Lower leg skin (tissue), 4 donors: ENCODE measurements at regions not wholly inside any gene's neighbourhood (a gene's known extent, or its start where the extent isn't known, plus 50 kb on each side); places are given as distances from the start of the nearest gene placed in this dataset.

Source experiments
- DNase-seq, 2 donors: peaks; one replicate each; pipeline ENCODE4 v3.0.0-alpha.2; 2019; ENCODE audit warnings: low spot score in 2 of 2
- H3K4me3 ChIP-seq: fragments of 200-600 bp; sonication (generic); 2 replicates; pipeline ENCODE4 v1.5.1; 2017; ENCODE audit warnings: mild to moderate bottlenecking, low read depth; ENCODE audit not compliant: poor library complexity, severe bottlenecking
- POLR2A ChIP-seq, 2 donors: fragments of 450-650 bp; IDR thresholded peaks; one replicate each; pipeline ENCODE4 v1.6.1; 2016 to 2017; ENCODE audit warnings: antibody characterized with exemption in 2 of 2, mild to moderate bottlenecking in 1 of 2, moderate library complexity in 1 of 2
- WGBS, 2 donors: methylation state at CpG; one replicate each; pipeline ENCODE4 v1.1.5; 2018; 5-methylcytosine and 5-hydroxymethylcytosine counted together
- intact Hi-C: fragments of 100-400 bp; cut with DNase I; formaldehyde crosslinking; loops from one replicate; pipeline ENCODE4 v1.15.0; 2023; ENCODE audit warnings: low total_unique reads
- TF ChIP-seq, protein P1 (sequence below), 3 donors: fragments of 450-650 bp; IDR thresholded peaks; one replicate each; pipeline ENCODE4 v1.5.1; 2016; ENCODE audit warnings: antibody characterized with exemption in 3 of 3, mild to moderate bottlenecking in 3 of 3, moderate library complexity in 2 of 3

DNA sequence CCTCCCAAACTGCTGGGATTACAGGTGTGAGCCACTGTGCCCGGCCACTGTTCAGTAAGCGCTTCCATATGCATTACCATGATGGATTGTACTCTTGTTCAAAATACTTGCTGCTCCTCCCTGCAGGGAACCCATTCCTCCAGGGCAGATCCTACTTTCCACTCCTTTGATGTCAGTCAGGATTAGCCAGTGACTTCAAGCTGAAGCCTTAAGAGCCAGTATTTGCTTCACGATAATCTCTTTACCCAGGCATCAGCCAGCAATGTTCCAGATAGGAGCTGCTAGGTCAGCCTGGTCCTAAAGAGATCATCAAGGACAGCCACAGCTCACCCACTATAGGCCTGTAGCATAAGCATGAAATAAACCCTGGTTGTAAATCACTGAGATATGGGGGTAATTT is 96.5 kb upstream of the UBE2E2 start:
- intact Hi-C loops = no loop called here
- H3K4me3 ChIP-seq = no peak overlapping the region
- DNase-seq = no peak
- WGBS, 2 donors = 84 to 94% methylated on average over 3 of the region's 3 CpGs
- TF ChIP-seq, protein P1, sequence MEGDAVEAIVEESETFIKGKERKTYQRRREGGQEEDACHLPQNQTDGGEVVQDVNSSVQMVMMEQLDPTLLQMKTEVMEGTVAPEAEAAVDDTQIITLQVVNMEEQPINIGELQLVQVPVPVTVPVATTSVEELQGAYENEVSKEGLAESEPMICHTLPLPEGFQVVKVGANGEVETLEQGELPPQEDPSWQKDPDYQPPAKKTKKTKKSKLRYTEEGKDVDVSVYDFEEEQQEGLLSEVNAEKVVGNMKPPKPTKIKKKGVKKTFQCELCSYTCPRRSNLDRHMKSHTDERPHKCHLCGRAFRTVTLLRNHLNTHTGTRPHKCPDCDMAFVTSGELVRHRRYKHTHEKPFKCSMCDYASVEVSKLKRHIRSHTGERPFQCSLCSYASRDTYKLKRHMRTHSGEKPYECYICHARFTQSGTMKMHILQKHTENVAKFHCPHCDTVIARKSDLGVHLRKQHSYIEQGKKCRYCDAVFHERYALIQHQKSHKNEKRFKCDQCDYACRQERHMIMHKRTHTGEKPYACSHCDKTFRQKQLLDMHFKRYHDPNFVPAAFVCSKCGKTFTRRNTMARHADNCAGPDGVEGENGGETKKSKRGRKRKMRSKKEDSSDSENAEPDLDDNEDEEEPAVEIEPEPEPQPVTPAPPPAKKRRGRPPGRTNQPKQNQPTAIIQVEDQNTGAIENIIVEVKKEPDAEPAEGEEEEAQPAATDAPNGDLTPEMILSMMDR (IDR thresholded peaks at IDR 0.05) = no peak
- no peak for TF ChIP-seq POLR2A (IDR thresholded peaks at IDR 0.05)

DNA sequence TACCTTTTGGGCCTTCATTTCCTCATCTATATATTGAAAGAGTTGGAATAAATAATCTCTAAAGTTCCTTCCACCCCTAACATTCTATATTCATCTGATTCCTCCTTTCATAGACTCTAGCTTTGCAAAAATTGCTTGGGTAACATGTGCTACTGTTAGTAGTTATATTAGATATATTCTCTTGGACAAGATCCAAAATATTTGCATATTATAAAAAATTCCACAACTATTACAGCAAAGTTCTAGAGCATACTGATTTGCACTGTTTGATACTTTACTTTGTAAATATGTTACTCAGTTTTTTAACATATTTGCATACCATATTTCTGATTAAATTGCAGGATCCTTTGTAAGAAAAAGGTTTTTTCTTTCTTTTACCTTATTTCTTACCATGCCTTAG is 95.9 kb upstream of the UBE2E2 start:
- intact Hi-C loops = no loop called here
- H3K4me3 ChIP-seq = no peak overlapping the region
- TF ChIP-seq, protein P1 (IDR thresholded peaks at IDR 0.05) = no peak
- no peak for TF ChIP-seq POLR2A (IDR thresholded peaks at IDR 0.05)
- no peak for DNase-seq

DNA sequence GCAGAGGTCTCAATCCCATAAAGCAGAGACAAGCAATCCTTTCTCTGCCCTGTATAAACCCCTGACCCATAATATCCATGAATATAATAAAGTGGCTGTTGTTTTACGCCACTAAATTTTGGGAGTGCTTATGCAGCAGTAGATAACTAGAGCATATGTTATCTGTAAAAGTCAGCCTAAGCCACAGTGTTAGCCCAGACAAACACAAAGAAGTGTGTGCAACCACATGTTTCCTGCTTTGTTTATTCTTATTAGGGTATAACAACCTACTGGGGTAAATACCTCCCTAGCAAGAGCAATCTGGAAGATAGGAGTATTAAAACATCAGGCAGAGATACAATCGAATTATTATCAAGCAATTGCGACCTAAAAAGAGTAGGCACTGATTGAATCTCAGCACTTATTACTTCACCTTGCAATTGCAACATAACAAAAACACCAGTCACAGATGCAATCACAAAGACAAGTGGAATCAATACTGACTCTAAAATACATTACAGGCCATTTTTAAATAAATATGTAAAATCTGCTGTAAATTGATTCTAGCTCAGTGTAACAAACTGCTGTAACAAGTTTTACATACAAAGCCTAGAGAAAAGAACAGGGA is 94.6 kb upstream of the UBE2E2 start:
- no peak for DNase-seq
- TF ChIP-seq POLR2A (IDR thresholded peaks at IDR 0.05) = no peak
- TF ChIP-seq, protein P1 (IDR thresholded peaks at IDR 0.05) = no peak
- no peak overlapping the region for H3K4me3 ChIP-seq
- WGBS, 2 donors = 76 to 77% methylated on average over 3 of the region's 3 CpGs
- intact Hi-C loops = no loop called here

DNA sequence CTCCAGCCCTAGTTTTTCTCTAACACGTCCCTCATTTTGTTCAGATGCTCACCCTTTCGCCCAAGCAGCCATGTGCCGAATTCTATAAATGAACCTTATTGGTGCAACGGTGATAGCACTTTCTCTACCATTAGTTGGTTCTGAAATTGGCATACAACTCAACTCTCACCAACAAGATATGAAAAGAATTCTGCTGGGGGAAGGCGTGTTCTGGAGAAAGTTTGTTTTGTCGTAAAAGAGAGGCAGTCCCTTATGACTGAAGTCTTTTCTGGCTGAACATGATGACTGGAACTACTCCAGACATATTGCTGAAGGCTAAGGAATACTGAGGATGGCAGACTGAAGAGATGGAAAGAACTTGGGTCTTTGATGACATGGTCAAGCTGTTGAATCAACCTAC is 91.8 kb upstream of the UBE2E2 start:
- intact Hi-C loops = no loop called here
- WGBS, 2 donors = 87 to 94% methylated on average over 6 of the region's 6 CpGs
- DNase-seq = no peak
- no peak for TF ChIP-seq POLR2A (IDR thresholded peaks at IDR 0.05)
- TF ChIP-seq, protein P1 (IDR thresholded peaks at IDR 0.05) = no peak
- H3K4me3 ChIP-seq = no peak overlapping the region

DNA sequence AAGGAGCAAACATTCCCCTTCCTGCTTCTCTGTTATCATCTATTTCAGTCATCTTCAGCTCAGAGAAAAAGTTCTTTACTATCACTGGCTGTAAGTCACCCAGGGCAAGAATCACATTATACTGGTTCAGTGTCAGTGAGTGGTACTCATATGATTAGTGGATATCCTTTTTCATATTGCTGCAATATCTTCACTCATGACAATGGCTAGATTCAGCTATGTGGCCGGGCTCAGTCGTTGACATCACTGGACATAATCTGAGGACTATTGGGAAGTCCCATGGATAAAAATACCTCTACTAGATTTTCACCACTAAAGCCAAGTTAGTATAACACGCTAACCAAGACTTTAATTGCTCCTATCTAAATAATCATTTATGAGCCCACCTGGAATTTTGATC is 91.3 kb upstream of the UBE2E2 start:
- no peak for DNase-seq
- H3K4me3 ChIP-seq = no peak overlapping the region
- TF ChIP-seq, protein P1 (IDR thresholded peaks at IDR 0.05) = no peak
- no peak for TF ChIP-seq POLR2A (IDR thresholded peaks at IDR 0.05)
- intact Hi-C loops = no loop called here
- 92 to 93% methylated on average over 3 of the region's 3 CpGs for WGBS, 2 donors

DNA sequence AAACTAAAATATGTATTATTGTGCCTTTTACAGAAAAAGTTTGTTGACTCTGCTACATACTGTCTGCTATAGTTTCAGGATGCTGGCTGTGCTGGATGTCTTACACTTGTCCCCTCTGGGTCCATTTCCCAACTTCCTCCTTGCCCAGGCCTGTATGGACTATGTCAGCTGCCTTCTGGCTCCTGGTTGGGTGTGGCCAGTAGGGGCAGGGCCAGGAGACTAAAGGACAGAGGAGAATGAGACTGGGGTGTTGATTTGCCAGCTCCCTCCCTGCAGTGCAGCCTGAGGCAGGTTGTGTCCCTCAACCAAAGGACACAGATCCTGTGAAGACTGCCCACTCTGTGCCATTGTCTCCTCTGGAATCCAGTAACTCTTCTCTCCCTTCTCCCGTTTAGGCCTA is 90.6 kb upstream of the UBE2E2 start:
- intact Hi-C loops = no loop called here
- no peak for DNase-seq
- 67 to 81% methylated on average over 1 of the region's 1 CpG for WGBS, 2 donors

More for the DNA sequence above, 90.6 kb upstream of the UBE2E2 start:
- TF ChIP-seq POLR2A (IDR thresholded peaks at IDR 0.05) = no peak
- TF ChIP-seq, protein P1 (IDR thresholded peaks at IDR 0.05) = no peak
- H3K4me3 ChIP-seq = no peak overlapping the region
